Endothelial cell of umbilical vein (primary cell): ENCODE measurements at regions not wholly inside any gene's neighbourhood (a gene's known extent, or its start where the extent isn't known, plus 50 kb on each side); places are given as distances from the start of the nearest gene placed in this dataset.

Experiments used
- BruUV-seq: library from RNA; stranded (reverse); fragments of 400-500 nt; replicated peaks from 2 replicates; lab custom pipeline; 2021; lab: Mats Ljungman, UMichigan
- CTCF ChIA-PET: fragments of 300-600, 350-600 bp; sonication (Branson Sonifier 250); formaldehyde crosslinking; loops from one replicate; lab custom pipeline; 2021; ENCODE audit warnings: antibody characterized with exemption, inconsistent platforms; lab: Charles Lee
- POLR2A ChIA-PET: fragments of 300-600, 350-600 bp; sonication (Branson Sonifier 250); formaldehyde crosslinking; loops from one replicate; lab custom pipeline; 2021; ENCODE audit warnings: antibody characterized with exemption, inconsistent platforms; lab: Charles Lee
- DNase-seq: peaks from one replicate; pipeline ENCODE4 v3.0.0-alpha.2; 2011; ENCODE audit warnings: low read depth, low spot score
- FAIRE-seq: peaks from 2 replicates; lab custom pipeline; 2011; peaks lifted over from hg19 to GRCh38; lab: Jason Lieb, UNC
- H2AFZ ChIP-seq: 2 replicates; pipeline ENCODE4 v1.6.0; 2012; ENCODE audit warnings: low read depth, low read length, control low read depth, inconsistent platforms
- H3K27ac ChIP-seq: 2 replicates; pipeline ENCODE4 v1.5.1; 2011; ENCODE audit warnings: low read depth, mild to moderate bottlenecking, control low read depth, low read length, moderate library complexity; ENCODE audit not compliant: insufficient read depth
- H3K27me3 ChIP-seq, 2 experiments: 2 replicates each; pipeline versions ENCODE4 v1.6.0 to v1.6.1; 2011; ENCODE audit warnings: low read length in 2 of 2, mixed read lengths in 1 of 2; ENCODE audit not compliant: control insufficient read depth in 2 of 2, insufficient read depth in 2 of 2
- H3K36me3 ChIP-seq, 2 experiments: 2 replicates in 1 of 2; 3 replicates in 1 of 2; pipeline ENCODE4 v1.5.1; 2011; ENCODE audit warnings: low read length in 2 of 2, mild to moderate bottlenecking in 1 of 2, moderate library complexity in 1 of 2; ENCODE audit not compliant: control insufficient read depth in 2 of 2, insufficient read depth in 2 of 2; ENCODE audit errors: extremely low read depth in 1 of 2
- H3K4me1 ChIP-seq: 3 replicates; pipeline ENCODE4 v1.5.1; 2011; ENCODE audit warnings: mild to moderate bottlenecking, low read length; ENCODE audit not compliant: control insufficient read depth, insufficient read depth; ENCODE audit errors: extremely low read depth
- H3K4me2 ChIP-seq: 2 replicates; pipeline ENCODE4 v1.6.1; 2011; ENCODE audit warnings: low read length, control low read depth, mixed read lengths; ENCODE audit not compliant: insufficient read depth
- H3K4me3 ChIP-seq, 3 experiments: fragments of 200-600 bp in 1 of 3; sonication (generic), shearing (Covaris generic) in 1 of 3; replicated peaks in 1 of 3; 2 replicates each; pipeline ENCODE4 v1.5.1; 2011 to 2016; ENCODE audit warnings: control low read depth in 3 of 3, low read length in 3 of 3, mild to moderate bottlenecking in 2 of 3, inconsistent platforms in 1 of 3, low read depth in 1 of 3, moderate library complexity in 1 of 3; ENCODE audit not compliant: insufficient read depth in 1 of 3
- H3K79me2 ChIP-seq: 2 replicates; pipeline ENCODE4 v1.6.0; 2012; ENCODE audit warnings: low read length, inconsistent platforms; ENCODE audit not compliant: control insufficient read depth, insufficient read depth
- H3K9ac ChIP-seq: replicated peaks from 2 replicates; pipeline ENCODE3; 2011; ENCODE audit warnings: low read length, control low read depth; ENCODE audit not compliant: insufficient read depth; ENCODE audit errors: extremely low read depth
- H3K9me1 ChIP-seq: replicated peaks from 3 replicates; pipeline ENCODE4 v1.6.0; 2011; ENCODE audit warnings: mild to moderate bottlenecking, low read length; ENCODE audit not compliant: control insufficient read depth, insufficient read depth; ENCODE audit errors: extremely low read depth
- H3K9me3 ChIP-seq: replicated peaks from 2 replicates; pipeline ENCODE4 v1.5.1; 2012; ENCODE audit warnings: low read length, inconsistent platforms; ENCODE audit not compliant: control insufficient read depth, insufficient read depth
- H4K20me1 ChIP-seq: replicated peaks from 2 replicates; pipeline ENCODE3; 2011; ENCODE audit warnings: mild to moderate bottlenecking, low read length; ENCODE audit not compliant: control insufficient read depth, insufficient read depth; ENCODE audit errors: extremely low read depth
- EZH2 ChIP-seq: IDR thresholded peaks from 2 replicates; pipeline ENCODE4 v1.6.1; 2012; ENCODE audit warnings: borderline replicate concordance, low read depth, mild to moderate bottlenecking, moderate library complexity, low read length, inconsistent platforms; ENCODE audit not compliant: severe bottlenecking
- FOS ChIP-seq: IDR thresholded peaks from 2 replicates; pipeline ENCODE4 v1.6.1; 2011; ENCODE audit warnings: mild to moderate bottlenecking, low read length, moderate library complexity, borderline replicate concordance; ENCODE audit not compliant: insufficient read depth
- GATA2 ChIP-seq: IDR thresholded peaks from 2 replicates; pipeline ENCODE4 v1.7.0; 2011; ENCODE audit warnings: low read depth, mild to moderate bottlenecking, moderate library complexity, mixed read lengths, low read length; ENCODE audit not compliant: insufficient read length, insufficient read depth
- JUN ChIP-seq: IDR thresholded peaks from 2 replicates; pipeline ENCODE4 v1.6.1; 2011; ENCODE audit warnings: borderline replicate concordance, low read depth; ENCODE audit not compliant: insufficient read length, insufficient read depth
- MAX ChIP-seq: IDR thresholded peaks from 2 replicates; pipeline ENCODE4 v1.6.1; 2011; ENCODE audit not compliant: insufficient read depth, insufficient read length
- MYC ChIP-seq: IDR thresholded peaks from one replicate; pipeline ENCODE4 v1.6.1; 2011; ENCODE audit warnings: mild to moderate bottlenecking, low read depth, low read length
- POLR2A ChIP-seq: IDR thresholded peaks from 2 replicates; pipeline ENCODE4 v1.6.1; 2012; ENCODE audit warnings: low read depth, mild to moderate bottlenecking, control low read depth, low read length
- POLR2AphosphoS5 ChIP-seq: IDR thresholded peaks from 2 replicates; pipeline ENCODE4 v1.6.1; 2012; ENCODE audit warnings: low read depth, mild to moderate bottlenecking, control low read depth, low read length, moderate library complexity; ENCODE audit not compliant: insufficient read depth
- dilution Hi-C: fragments of 300-500 bp; cut with MboI; formaldehyde crosslinking; loops from one replicate; pipeline ENCODE4 v1.15.0; 2019; ENCODE audit warnings: low sequenced_read_pairs; ENCODE audit not compliant: extremely low pct_ligation_motif_present
- intact Hi-C: fragments of 100-400 bp; cut with micrococcal nuclease; formaldehyde crosslinking; loops from one replicate; pipeline ENCODE4 v1.10.0; 2022
- TF ChIP-seq, protein P1 (sequence below), 2 donors: IDR thresholded peaks; 1 replicate in 1 of 2; 2 replicates in 1 of 2; pipeline ENCODE4 v1.5.1; 2011; ENCODE audit warnings: low read length in 2 of 2, mild to moderate bottlenecking in 2 of 2, moderate library complexity in 2 of 2, control low read depth in 1 of 2, inconsistent platforms in 1 of 2, low read depth in 1 of 2; ENCODE audit not compliant: insufficient read depth in 1 of 2; ENCODE audit errors: extremely low read depth in 1 of 2

- intact Hi-C loops (no loop called here), dilution Hi-C loops (no loop called here)
- Histone ChIP-seq H3K79me2 (no peaks in the 10 kb centered on the region), H3K9me1 (no peaks in the 10 kb centered on the region), H3K4me3 (no peak overlapping the region), H2AFZ (no peak overlapping the region), H3K4me1 (no peaks in the 10 kb centered on the region), H3K9me3 (no peaks in the 10 kb centered on the region), H3K27me3 (peaks cover 1 to 2% of the 10 kb centered on the region in 2 experiments), H3K27ac (no peak overlapping the region), H4K20me1 (no peaks in the 10 kb centered on the region), H3K4me2 (no peak overlapping the region), H3K9ac (no peak overlapping the region), H3K36me3 (no peaks in the 10 kb centered on the region)
- ChIA-PET POLR2A (no interaction called here), CTCF (no interaction called here)
- FAIRE-seq (no peak), DNase-seq (no peak)
- no TSS peak for BruUV-seq
- TF ChIP-seq MYC (no peak), MAX (no peak), JUN (no peak), FOS (no peak), POLR2A (no peak), GATA2 (no peak), POLR2AphosphoS5 (no peak), EZH2 (no peak)
- TF ChIP-seq, protein P1, sequence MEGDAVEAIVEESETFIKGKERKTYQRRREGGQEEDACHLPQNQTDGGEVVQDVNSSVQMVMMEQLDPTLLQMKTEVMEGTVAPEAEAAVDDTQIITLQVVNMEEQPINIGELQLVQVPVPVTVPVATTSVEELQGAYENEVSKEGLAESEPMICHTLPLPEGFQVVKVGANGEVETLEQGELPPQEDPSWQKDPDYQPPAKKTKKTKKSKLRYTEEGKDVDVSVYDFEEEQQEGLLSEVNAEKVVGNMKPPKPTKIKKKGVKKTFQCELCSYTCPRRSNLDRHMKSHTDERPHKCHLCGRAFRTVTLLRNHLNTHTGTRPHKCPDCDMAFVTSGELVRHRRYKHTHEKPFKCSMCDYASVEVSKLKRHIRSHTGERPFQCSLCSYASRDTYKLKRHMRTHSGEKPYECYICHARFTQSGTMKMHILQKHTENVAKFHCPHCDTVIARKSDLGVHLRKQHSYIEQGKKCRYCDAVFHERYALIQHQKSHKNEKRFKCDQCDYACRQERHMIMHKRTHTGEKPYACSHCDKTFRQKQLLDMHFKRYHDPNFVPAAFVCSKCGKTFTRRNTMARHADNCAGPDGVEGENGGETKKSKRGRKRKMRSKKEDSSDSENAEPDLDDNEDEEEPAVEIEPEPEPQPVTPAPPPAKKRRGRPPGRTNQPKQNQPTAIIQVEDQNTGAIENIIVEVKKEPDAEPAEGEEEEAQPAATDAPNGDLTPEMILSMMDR (IDR thresholded peaks at IDR 0.05; ENCODE audit: extremely low read depth in 1 of 2, insufficient read depth in 1 of 2, low read depth in 1 of 2, low read length in 2 of 2), result no peak
Observed at GRCh38 chr2:100217323-100217722, 74.9 kb upstream of the AFF3 start.
